Loucy (cell line): ENCODE measurements at regions not wholly inside any gene's neighbourhood (a gene's known extent, or its start where the extent isn't known, plus 50 kb on each side); places are given as distances from the start of the nearest gene placed in this dataset.

ENCODE experiments used
- H2AFZ ChIP-seq: fragments of 200-600 bp; sonication (generic); 2 replicates; pipeline ENCODE4 v1.6.0; 2016; ENCODE audit warnings: antibody characterized with exemption, mild to moderate bottlenecking, low read length, moderate library complexity
- H3F3A ChIP-seq: fragments of 200-600 bp; 2 replicates; pipeline ENCODE4 v1.6.0; 2016; ENCODE audit warnings: antibody characterized with exemption, low read depth, mild to moderate bottlenecking
- H3K27me3 ChIP-seq: fragments of 200-600 bp; sonication (generic); 2 replicates; pipeline ENCODE4 v1.6.1; 2014; ENCODE audit warnings: low read length, mild to moderate bottlenecking; ENCODE audit not compliant: insufficient read depth, poor library complexity, severe bottlenecking
- H3K36me3 ChIP-seq: fragments of 200-600 bp; sonication (generic); 2 replicates; pipeline ENCODE4 v1.6.1; 2016; ENCODE audit warnings: low read length; ENCODE audit not compliant: insufficient read depth
- H3K4me1 ChIP-seq: fragments of 200-600 bp; sonication (generic); 2 replicates; pipeline ENCODE4 v1.5.1; 2014; ENCODE audit warnings: low read length, mild to moderate bottlenecking; ENCODE audit not compliant: insufficient read depth, poor library complexity, severe bottlenecking
- H3K4me2 ChIP-seq: fragments of 200-600 bp; sonication (generic); 2 replicates; pipeline ENCODE4 v1.6.0; 2014; ENCODE audit warnings: antibody characterized with exemption, low read length, low read depth, mild to moderate bottlenecking; ENCODE audit not compliant: poor library complexity, severe bottlenecking
- H3K4me3 ChIP-seq: fragments of 200-600 bp; sonication (generic); 2 replicates; pipeline ENCODE4 v1.5.1; 2014; ENCODE audit warnings: low read length, mild to moderate bottlenecking, mixed read lengths; ENCODE audit not compliant: poor library complexity, severe bottlenecking
- H3K79me2 ChIP-seq: fragments of 200-600 bp; sonication (generic); 2 replicates; pipeline ENCODE4 v1.6.1; 2014; ENCODE audit warnings: low read length; ENCODE audit not compliant: insufficient read depth
- H3K9ac ChIP-seq: fragments of 200-600 bp; sonication (generic); 2 replicates; pipeline ENCODE4 v1.6.0; 2014; ENCODE audit warnings: mild to moderate bottlenecking, low read depth, low read length, moderate library complexity; ENCODE audit not compliant: poor library complexity, severe bottlenecking
- H3K9me2 ChIP-seq: fragments of 200-600 bp; sonication (generic); replicated peaks from 2 replicates; pipeline ENCODE4 v1.6.1; 2016; ENCODE audit warnings: low read depth, low read length, mixed read lengths
- H3K9me3 ChIP-seq: fragments of 200-600 bp; sonication (generic); 2 replicates; pipeline ENCODE4 v1.6.1; 2014; ENCODE audit warnings: mild to moderate bottlenecking, antibody characterized with exemption, low read length, low read depth; ENCODE audit not compliant: insufficient read depth
- H4K20me1 ChIP-seq: fragments of 200-600 bp; sonication (generic); 2 replicates; pipeline ENCODE4 v1.6.0; 2014; ENCODE audit warnings: antibody characterized with exemption, low read length, mild to moderate bottlenecking; ENCODE audit not compliant: insufficient read depth, poor library complexity, severe bottlenecking
- CTCF ChIP-seq: fragments of 200-600 bp; sonication (generic); conservative IDR thresholded peaks from 2 replicates; pipeline ENCODE4 v1.5.1; 2014; ENCODE audit warnings: mild to moderate bottlenecking, antibody characterized with exemption, low read length
- EZH2phosphoT487 ChIP-seq: fragments of 200-600 bp; IDR thresholded peaks from 2 replicates; pipeline ENCODE4 v1.6.1; 2018; ENCODE audit warnings: antibody characterized with exemption, mild to moderate bottlenecking, moderate library complexity, borderline replicate concordance

- Histone ChIP-seq H3K79me2 (no peaks in the 10 kb centered on the region), H3K9me3 (no peaks in the 10 kb centered on the region), H4K20me1 (no peaks in the 10 kb centered on the region), H3K4me2 (no peak overlapping the region), H3F3A (no peaks in the 10 kb centered on the region), H2AFZ (no peak overlapping the region), H3K4me3 (no peak overlapping the region), H3K27me3 (no peaks in the 10 kb centered on the region), H3K9ac (no peak overlapping the region), H3K36me3 (no peaks in the 10 kb centered on the region), H3K4me1 (no peaks in the 10 kb centered on the region), H3K9me2 (no peaks in the 10 kb centered on the region)
- TF ChIP-seq CTCF (no peak), EZH2phosphoT487 (no peak)
These were observed 595.2 kb downstream of the MID1IP1 start for GRCh38 chrX:39396358-39396995.

- no peak overlapping the region for H3K4me2 ChIP-seq
- no peaks in the 10 kb centered on the region for H3K79me2 ChIP-seq
- TF ChIP-seq CTCF = no peak
- no peak for TF ChIP-seq EZH2phosphoT487
These were observed 596.4 kb downstream of the MID1IP1 start for GRCh38 chrX:39397561-39398199.

GRCh38 chrX:39398215-39398962, 597.1 kb downstream of the MID1IP1 start:
- H3K27me3 ChIP-seq = no peaks in the 10 kb centered on the region
- no peaks in the 10 kb centered on the region for H3K9me3 ChIP-seq
- no peak overlapping the region for H3K4me2 ChIP-seq
- no peaks in the 10 kb centered on the region for H3K9me2 ChIP-seq
- no peaks in the 10 kb centered on the region for H3K4me1 ChIP-seq
- no peaks in the 10 kb centered on the region for H3K79me2 ChIP-seq
- no peaks in the 10 kb centered on the region for H3F3A ChIP-seq
- no peak overlapping the region for H2AFZ ChIP-seq
- no peaks in the 10 kb centered on the region for H4K20me1 ChIP-seq
- no peaks in the 10 kb centered on the region for H3K36me3 ChIP-seq
- H3K4me3 ChIP-seq = no peak overlapping the region
- H3K9ac ChIP-seq = no peak overlapping the region
- TF ChIP-seq EZH2phosphoT487 (no peak), CTCF (no peak)

More at GRCh38 chrX:39397561-39398199, 596.4 kb downstream of the MID1IP1 start:
- Histone ChIP-seq H3K4me1 (no peaks in the 10 kb centered on the region), H4K20me1 (no peaks in the 10 kb centered on the region), H3K9me2 (no peaks in the 10 kb centered on the region), H3K36me3 (no peaks in the 10 kb centered on the region), H3K9me3 (no peaks in the 10 kb centered on the region), H3K27me3 (no peaks in the 10 kb centered on the region), H3F3A (no peaks in the 10 kb centered on the region), H2AFZ (no peak overlapping the region), H3K4me3 (no peak overlapping the region), H3K9ac (no peak overlapping the region)
